ENCODE measurements at regions not wholly inside any gene's neighbourhood (a gene's known extent, or its start where the extent isn't known, plus 50 kb on each side); places are given as distances from the start of the nearest gene placed in this dataset. TPM values are rescaled to one million over a fixed set of nuclear protein-coding genes. Genes with fewer than 3 reads are reported as not detected.

DNA sequence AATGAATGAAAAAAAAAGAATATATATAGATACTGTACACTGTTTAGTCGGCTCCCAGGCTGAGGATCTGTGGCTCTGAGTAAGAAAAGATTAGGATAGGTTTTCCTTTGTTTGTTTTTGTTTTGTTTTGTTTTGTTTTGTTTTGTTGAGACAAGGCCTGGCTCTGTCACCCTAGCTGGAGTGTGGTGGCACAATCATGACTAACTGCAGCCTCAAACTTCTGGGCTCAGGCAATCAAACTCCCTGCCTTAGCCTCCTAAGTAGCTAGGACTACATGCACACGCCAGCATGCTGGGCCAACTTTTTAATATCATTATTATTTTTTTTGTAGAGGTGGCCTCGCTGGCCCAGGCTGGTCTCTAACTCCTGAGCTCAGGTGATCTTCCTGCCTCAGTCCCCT, 87.9 kb upstream of the PTBP2 start:
- DNase-seq: no peak

DNA sequence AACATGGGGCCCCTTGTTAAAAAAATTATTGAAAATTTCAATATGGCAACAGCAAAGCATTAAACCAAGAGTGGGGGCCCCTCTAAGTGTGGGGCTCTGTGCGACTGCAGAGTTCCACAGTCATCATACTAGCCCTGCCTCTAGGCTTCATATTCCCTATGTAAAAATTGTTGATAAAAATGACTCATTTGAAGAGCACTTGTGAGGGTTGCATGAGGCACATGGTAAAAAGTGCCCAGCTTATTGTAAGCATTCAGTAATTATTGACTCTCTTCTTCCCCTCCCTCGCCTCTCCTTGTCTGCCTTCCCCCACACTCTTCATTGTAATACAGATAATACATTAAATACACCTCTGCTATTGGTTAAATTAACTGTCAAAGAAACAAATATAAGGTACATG, 86.7 kb upstream of the PTBP2 start:
- DNase-seq: no peak

DNA sequence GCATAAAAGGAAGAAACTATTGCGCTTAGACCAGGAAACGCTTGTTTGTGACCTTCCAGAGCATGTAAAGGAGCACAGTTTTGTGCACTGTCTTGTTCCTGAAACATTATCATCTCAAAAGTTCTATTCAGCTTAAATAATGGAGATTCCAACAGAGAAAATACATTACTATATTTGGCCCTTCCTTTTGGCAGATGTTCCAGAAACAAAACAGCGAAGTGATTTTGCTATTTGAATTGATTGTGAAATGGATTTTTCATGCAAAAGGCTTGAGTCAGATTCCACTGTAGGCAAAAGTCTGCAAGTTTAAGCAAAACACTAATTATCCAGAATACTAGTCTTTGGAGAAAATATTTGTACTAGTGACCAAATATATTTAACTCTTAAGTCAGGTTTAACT, 80.3 kb upstream of the PTBP2 start:
- DNase-seq: no peak

DNA sequence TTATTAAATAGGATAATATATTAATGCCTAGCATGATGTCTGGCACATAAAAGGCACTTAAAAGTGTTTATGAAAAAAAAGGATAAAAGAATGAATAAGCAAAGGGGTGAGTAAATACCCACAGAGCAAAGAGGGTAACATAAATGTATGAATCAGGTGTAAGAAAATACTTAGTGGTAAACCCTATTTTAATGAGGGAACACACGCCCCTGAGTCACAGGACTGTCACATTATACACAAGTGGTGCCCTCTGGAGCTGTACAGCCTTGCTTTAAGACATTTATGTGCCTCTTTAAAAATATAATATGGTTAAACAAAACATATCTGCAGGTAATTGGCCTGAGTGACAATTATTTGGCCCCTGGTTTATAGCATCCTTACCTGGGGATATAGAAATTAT, 78.1 kb upstream of the PTBP2 start:
- no peak for DNase-seq

DNA sequence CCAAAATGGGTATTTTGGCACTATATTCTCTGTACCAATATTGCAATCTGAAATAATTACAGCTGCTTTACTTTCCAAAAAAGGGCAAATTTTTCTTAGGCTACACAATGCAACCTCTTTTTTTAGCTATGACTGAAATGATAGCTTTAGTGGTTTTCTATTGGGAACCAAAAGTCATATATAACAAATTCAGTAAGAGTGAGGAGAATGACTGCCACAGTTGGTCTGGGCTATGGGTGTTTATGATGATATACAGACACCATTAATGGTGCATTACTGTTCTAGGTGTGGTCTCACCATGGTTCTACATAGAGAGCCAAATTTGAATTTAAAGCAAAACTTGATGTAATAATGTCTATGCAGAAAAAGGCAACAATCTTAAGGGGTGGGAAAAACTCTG, 72.3 kb upstream of the PTBP2 start:
- DNase-seq: no peak

DNA sequence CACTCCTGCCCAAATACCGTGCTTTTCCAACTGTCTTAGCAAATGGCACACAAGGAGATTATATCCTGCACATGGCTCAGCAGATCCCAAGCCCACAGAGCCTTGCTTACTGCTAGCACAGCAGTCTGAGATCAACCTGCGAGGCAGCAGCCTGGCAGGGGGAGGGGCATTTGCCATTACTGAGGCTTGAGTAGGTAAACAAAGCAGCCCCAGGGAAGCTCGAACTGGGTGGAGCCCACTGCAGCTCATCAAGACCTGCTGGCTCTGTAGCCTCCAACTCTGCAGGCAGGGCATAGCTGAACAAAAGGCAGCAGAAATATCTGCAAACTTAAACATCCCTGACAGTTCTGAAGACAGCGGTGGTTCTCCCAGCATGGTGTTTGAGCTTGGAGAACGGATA, 70.1 kb upstream of the PTBP2 start:
- no peak for DNase-seq

DNA sequence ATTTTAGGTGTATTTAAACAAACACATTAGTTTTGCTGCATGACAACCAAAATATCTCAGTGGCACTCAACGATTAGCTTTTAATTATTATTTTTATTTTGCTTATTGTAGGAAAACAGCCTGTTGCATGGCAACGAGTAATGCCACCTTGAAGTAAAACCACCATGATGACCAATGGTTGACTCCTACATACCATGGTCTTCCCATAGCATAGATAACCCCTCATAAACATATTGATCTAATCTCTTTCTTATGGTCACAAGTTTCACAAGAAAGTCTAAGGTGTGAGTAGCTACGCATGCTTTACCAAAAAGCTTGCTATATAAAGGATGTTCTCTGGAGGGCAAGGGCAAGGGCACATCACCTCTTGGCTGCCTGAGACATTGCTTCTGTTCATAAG, 61.5 kb upstream of the PTBP2 start:
- no peak for DNase-seq

DNA sequence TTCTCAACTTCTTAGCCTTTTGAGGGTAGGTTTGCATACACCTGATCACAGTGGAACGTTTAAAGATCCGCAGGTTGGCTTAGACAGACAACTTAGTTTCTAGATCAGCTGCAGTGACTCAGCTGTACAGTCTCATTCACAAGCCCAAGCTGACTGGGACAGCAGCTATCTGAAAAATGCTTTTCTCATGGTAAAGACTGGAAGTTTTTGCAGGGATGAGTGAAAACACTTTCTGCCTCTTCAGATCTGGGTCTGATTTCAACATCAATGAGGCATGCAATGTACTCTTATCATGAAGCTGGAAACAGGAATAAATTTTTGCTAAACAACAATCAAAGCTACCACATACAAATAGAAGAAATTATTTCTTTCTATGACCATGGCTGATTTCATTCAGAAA, 61.1 kb upstream of the PTBP2 start:
- DNase-seq: no peak

Small RNAs in the stretch of these regions (small RNA-seq; reads per million reads assigned to genes)
- not detected for gene RNU1-130P

All from occipital lobe (tissue), 2 donors.